ENCODE measurements at regions not wholly inside any gene's neighbourhood (a gene's known extent, or its start where the extent isn't known, plus 50 kb on each side); places are given as distances from the start of the nearest gene placed in this dataset.
"Not testable (repeated sequence)": the region's sequence is repeated elsewhere in the genome, so short reads cannot be mapped to it uniquely, and the experiment has no call there.

- DNase-seq, result not testable (repeated sequence)
These were observed 53.1 kb upstream of the LPCAT1 start for GRCh38 chr5:1576851-1577250.

- not testable (repeated sequence) for DNase-seq
These were observed 52.4 kb upstream of the LPCAT1 start for GRCh38 chr5:1575991-1576714.

DNA sequence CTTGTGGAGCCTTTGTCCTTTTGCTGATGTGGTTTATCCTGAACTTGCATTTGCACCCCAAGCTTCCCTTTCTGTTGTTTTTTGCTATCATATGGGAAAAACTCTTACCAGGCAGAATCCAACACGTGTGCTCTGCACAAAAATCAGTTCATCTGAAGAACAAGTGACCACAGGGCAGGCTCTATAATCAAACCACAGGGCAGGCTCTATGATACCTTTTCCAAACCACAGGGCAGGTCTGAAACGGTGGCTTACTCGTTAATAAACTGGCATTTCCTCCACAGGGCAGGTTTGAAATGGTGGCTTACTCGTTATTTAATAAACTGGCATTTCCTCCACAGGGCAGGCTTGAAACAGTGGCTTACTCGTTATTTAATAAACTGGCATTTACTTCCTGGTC lies 51.7 kb upstream of the LPCAT1 start:
- DNase-seq, result not testable (repeated sequence)

DNA sequence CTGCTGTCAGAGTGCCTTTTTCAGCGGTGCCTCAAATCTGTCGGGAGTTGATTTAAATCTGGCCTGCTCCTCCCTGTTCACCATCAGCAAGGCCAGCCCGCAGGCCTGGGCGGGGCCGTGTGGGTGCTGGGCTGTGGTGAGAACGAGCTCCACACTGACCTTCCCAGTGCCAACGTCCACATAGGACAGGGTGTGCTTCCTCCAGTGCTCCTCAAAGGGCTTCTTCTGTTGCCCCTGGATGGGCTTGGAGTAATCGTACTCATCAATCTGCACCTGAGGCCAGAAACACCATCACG lies 50.2 kb upstream of the LPCAT1 start:
- not testable (repeated sequence) for DNase-seq

GRCh38 chr5:1573217-1574022 lies 49.7 kb upstream of the LPCAT1 start:
- not testable (repeated sequence) for DNase-seq
